Heart right ventricle (tissue), 16 donors: ENCODE measurements at regions not wholly inside any gene's neighbourhood (a gene's known extent, or its start where the extent isn't known, plus 50 kb on each side); places are given as distances from the start of the nearest gene placed in this dataset.
A peak's percentile ranks its signal among the peaks of the same experiment; 100 is the strongest.

ENCODE experiments used
- ATAC-seq, 8 donors: fragments of 200-7000 bp; cut with Tn5 transposase; one replicate each; pipeline ENCODE4 v1.9.1; 2020; ENCODE audit warnings: mild to moderate bottlenecking in 8 of 8, moderate library complexity in 8 of 8, moderate number of reproducible peaks in 1 of 8
- DNase-seq, 2 donors: peaks; one replicate each; pipeline ENCODE4 v3.0.0-alpha.2; 2020
- H3K27ac ChIP-seq, 10 donors: fragments of 200-600 bp; sonication (generic) in 2 of 10; one replicate each; pipeline versions ENCODE4 v1.5.0 to v1.8.0; 2020 to 2022; ENCODE audit warnings: mild to moderate bottlenecking in 3 of 10
- H3K27me3 ChIP-seq, 7 donors: fragments of 200-600 bp; one replicate each; pipeline ENCODE4 v1.8.0; 2021 to 2022; ENCODE audit warnings: mild to moderate bottlenecking in 2 of 7
- H3K36me3 ChIP-seq, 9 donors: fragments of 200-600 bp; sonication (generic) in 1 of 9; one replicate each; pipeline versions ENCODE4 v1.5.0 to v1.8.0; 2020 to 2022; ENCODE audit warnings: mild to moderate bottlenecking in 2 of 9
- H3K4me1 ChIP-seq, 9 donors: fragments of 200-600 bp; sonication (generic) in 1 of 9; one replicate each; pipeline versions ENCODE4 v1.5.0 to v1.8.0; 2020 to 2022; ENCODE audit warnings: mild to moderate bottlenecking in 4 of 9
- H3K4me3 ChIP-seq, 10 donors: fragments of 200-600 bp; sonication (generic) in 2 of 10; one replicate each; pipeline versions ENCODE4 v1.5.0 to v1.8.0; 2020 to 2022; ENCODE audit warnings: mild to moderate bottlenecking in 7 of 10, moderate library complexity in 2 of 10
- H3K9me3 ChIP-seq, 11 donors: fragments of 200-600 bp in 10 of 11; sonication (generic) in 2 of 11; one replicate each; pipeline versions ENCODE4 v1.5.0 to v1.8.0; 2013 to 2022; ENCODE audit warnings: mild to moderate bottlenecking in 2 of 11, control low read depth in 1 of 11, moderate library complexity in 1 of 11
- CTCF ChIP-seq, 9 donors: fragments of 200-600 bp; sonication (generic) in 2 of 9; IDR thresholded peaks; one replicate each; pipeline versions ENCODE4 v1.5.0 to v1.8.0; 2021 to 2022; ENCODE audit warnings: antibody characterized with exemption in 9 of 9, mild to moderate bottlenecking in 5 of 9, moderate library complexity in 1 of 9
- WGBS, 2 donors: extraction: QIAGEN DNeasy Blood & Tissue Kit; methylation state at CpG; one replicate each; pipeline ENCODE4 v1.1.7; 2013; ENCODE audit warnings: inconsistent platforms in 1 of 2; 5-methylcytosine and 5-hydroxymethylcytosine counted together
- intact Hi-C, 10 donors: fragments of 100-400 bp; cut with DNase I; formaldehyde crosslinking; loops; one replicate each; pipeline versions ENCODE4 v1.11.1 to v1.14.2; 2022
- donor health status: Arrhythmogenic right ventricular cardiomyopathy.
- donor health status: ischemic (EF 13 %, LVEDD 7.1; RV severe dilation, severe dysfunction).
- donor health status: healthy with polysubstance abuse.
- donor health status: DM: no; HTN: yes; CAD: no.
- donor health status: DM: no; HTN: no; CAD: no.
- donor health status: ischemic (EF 25% LVEDD 6.9; RV normal size, moderate dysfunction).
- donor health status: ischemic (EF 25% LVEDD 5.7; RV mildly dilated, moderate dysfunction).
- donor health status: healthy.
- donor health status: DM: yes; HTN: yes; CAD: no.
- donor health status: Ischemic cardiomyopathy.
- donor health status: ischemic (EF 35%, LVEDD 5.7; RV mildly dilated, moderate dysfunction).
- donor health status: nonischemic (EF 11% LVEDD 7.7; RV severe dilation, severe dysfunction).
- donor health status: DM: yes; HTN: yes; CAD: no.
- donor health status: PGD.
- donor health status: ischemic (EF 29% LVEDD 5.4; RV normal size, mild dysfunction).
- donor health status: nonischemic (EF 23%, LVEDD 6.1; RV moderate dilation, normal function).

GRCh38 chr15:96079041-96079440 lies 251.5 kb upstream of the NR2F2 start:
- no peak overlapping the region for H3K4me3 ChIP-seq
- H3K36me3 ChIP-seq, result no peaks in the 10 kb centered on the region
- no peak for DNase-seq
- no peak for TF ChIP-seq CTCF (IDR thresholded peaks at IDR 0.05)
- ATAC-seq, result no peak
- 92 to 94% methylated on average over 4 of the region's 4 CpGs for WGBS, 2 donors
- peaks cover 0 to 7% (median 0%) of the 10 kb centered on the region in 11 donors for H3K9me3 ChIP-seq
- intact Hi-C loops, result no loop called here
- no peak overlapping the region for H3K27ac ChIP-seq
- H3K27me3 ChIP-seq, result no peaks in the 10 kb centered on the region
- H3K4me1 ChIP-seq, result no peaks in the 10 kb centered on the region

GRCh38 chr15:96079882-96080281 lies 250.6 kb upstream of the NR2F2 start:
- ATAC-seq, result no peak

GRCh38 chr15:96086164-96086563 lies 244.3 kb upstream of the NR2F2 start:
- no peaks in the 10 kb centered on the region for H3K27me3 ChIP-seq
- peaks cover 0 to 7% (median 0%) of the 10 kb centered on the region in 11 donors for H3K9me3 ChIP-seq
- no peak for TF ChIP-seq CTCF (IDR thresholded peaks at IDR 0.05)
- 41 to 62% methylated on average over 3 of the region's 3 CpGs for WGBS, 2 donors
- no peak overlapping the region for H3K4me3 ChIP-seq
- H3K27ac ChIP-seq, result no peak overlapping the region
- H3K36me3 ChIP-seq, result no peaks in the 10 kb centered on the region
- no peak for DNase-seq
- H3K4me1 ChIP-seq, result peaks cover 0 to 11% (median 0%) of the 10 kb centered on the region in 9 donors
- intact Hi-C loops, result no loop called here
- ATAC-seq, result no peak

More at GRCh38 chr15:96079882-96080281, 250.6 kb upstream of the NR2F2 start:
- 69 to 81% methylated on average over 3 of the region's 3 CpGs for WGBS, 2 donors
- no peak overlapping the region for H3K27ac ChIP-seq
- H3K4me3 ChIP-seq, result no peak overlapping the region
- H3K27me3 ChIP-seq, result no peaks in the 10 kb centered on the region
- H3K9me3 ChIP-seq, result peaks cover 0 to 7% (median 0%) of the 10 kb centered on the region in 11 donors
- no peaks in the 10 kb centered on the region for H3K4me1 ChIP-seq
- H3K36me3 ChIP-seq, result no peaks in the 10 kb centered on the region
- no peak for DNase-seq
- no peak for TF ChIP-seq CTCF (IDR thresholded peaks at IDR 0.05)
- intact Hi-C loops, result no loop called here

GRCh38 chr15:96087180-96087884 lies 243.2 kb upstream of the NR2F2 start:
- peak overlapping the region in 1 of 10 donors; percentile 31 for H3K27ac ChIP-seq

More at GRCh38 chr15:96087180-96087884, 243.2 kb upstream of the NR2F2 start:
- no peak for ATAC-seq
- no peaks in the 10 kb centered on the region for H3K27me3 ChIP-seq
- H3K4me1 ChIP-seq, result peaks cover 0 to 11% (median 0%) of the 10 kb centered on the region in 9 donors
- no peak for TF ChIP-seq CTCF (IDR thresholded peaks at IDR 0.05)
- H3K4me3 ChIP-seq, result no peak overlapping the region
- intact Hi-C loops, result no loop called here
- WGBS, 2 donors, result 36 to 45% methylated on average over 2 of the region's 2 CpGs
- no peak for DNase-seq
- no peaks in the 10 kb centered on the region for H3K36me3 ChIP-seq
- peaks cover 0 to under 1% (median 0%) of the 10 kb centered on the region in 11 donors for H3K9me3 ChIP-seq
